GM18517 (cell line): ENCODE measurements at regions not wholly inside any gene's neighbourhood (a gene's known extent, or its start where the extent isn't known, plus 50 kb on each side); places are given as distances from the start of the nearest gene placed in this dataset.

ENCODE experiments used
- ATAC-seq: cut with Tn5 transposase; IDR thresholded peaks from one replicate; pipeline ENCODE4 v1.9.1; 2021; ENCODE audit warnings: mild to moderate bottlenecking, moderate library complexity; ENCODE audit not compliant: unreplicated experiment

DNA sequence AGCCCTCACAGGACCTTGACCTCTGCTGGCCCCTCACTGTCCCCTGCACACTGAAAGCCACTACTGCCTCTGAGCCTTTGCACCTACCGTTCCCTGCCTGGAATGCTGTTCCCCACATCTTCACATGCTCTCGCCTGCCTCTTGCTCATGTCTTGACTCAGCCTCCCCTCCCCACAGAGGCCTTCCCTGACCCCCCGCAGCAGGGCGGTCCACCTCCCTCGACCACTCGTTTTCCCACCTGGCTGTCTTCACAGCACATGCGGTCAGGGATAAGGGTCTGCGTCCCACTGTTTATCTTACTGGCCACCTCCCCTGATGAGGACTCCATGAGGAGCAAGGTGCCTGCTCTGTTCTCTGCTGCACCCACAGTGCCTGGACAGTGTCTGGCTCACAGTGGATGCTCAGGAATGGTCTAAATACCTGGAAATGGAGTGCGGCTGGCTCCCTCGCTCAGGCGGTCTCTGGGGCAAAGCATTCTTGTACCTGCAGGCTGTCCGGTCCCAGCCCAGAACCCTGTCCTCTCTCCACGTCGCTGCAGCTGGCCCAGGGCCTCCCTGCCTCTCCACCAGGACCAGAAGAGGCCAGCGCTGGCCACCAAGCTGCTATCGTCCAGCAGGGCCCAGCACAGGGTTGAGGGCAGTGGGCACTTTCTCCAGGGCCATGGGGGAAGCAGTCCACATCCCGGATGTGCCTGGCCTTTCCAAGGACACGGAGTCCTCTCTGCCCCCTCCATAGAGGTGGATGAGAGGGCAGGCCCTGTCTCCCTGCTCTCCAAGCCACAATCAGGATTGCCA is 107.4 kb downstream of the NCOR2 start:
- no peak for ATAC-seq

DNA sequence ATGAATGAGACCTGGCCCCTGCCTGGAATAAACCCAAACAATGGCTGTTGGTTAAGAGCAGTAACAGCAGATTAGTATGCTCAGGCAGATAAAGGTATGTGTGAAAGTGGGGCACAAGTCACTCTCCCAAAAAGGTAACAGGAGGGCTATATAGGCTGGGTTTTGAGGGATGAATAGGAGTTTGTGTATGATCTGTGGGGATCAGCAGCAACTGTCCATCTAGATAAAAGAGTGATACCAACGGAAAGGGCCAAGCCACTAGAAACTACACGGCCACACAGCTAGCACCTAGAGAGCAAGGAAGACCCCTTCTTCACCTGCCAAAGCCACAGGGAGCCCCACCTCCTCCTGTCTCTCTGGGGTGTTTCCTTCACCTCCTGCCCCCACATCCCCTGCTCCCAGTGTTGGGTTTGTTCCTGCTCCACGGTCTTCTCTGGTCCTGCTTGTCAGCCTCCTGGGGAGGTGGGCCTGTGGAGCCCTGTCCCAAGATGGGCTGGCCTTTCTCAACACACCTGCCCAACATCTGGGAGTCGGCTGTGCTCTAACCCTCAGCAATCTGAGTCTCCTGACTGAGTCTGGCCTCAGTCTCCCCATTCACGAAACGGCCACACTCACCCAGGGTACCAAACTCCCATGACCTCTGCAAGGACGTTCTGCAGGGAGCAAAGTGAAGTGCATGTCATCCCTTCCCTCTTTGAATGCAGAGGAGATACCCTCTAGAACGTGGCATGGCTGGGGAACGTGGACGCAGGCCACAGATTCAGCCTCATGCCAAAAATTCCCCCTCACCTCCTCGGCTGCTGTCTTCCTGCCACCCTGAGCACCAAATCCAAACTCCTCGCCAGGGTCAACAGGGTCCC is 108.2 kb downstream of the NCOR2 start:
- no peak for ATAC-seq

- ATAC-seq: no peak
Observed at GRCh38 chr12:124458220-124458991, 109.0 kb downstream of the NCOR2 start.

DNA sequence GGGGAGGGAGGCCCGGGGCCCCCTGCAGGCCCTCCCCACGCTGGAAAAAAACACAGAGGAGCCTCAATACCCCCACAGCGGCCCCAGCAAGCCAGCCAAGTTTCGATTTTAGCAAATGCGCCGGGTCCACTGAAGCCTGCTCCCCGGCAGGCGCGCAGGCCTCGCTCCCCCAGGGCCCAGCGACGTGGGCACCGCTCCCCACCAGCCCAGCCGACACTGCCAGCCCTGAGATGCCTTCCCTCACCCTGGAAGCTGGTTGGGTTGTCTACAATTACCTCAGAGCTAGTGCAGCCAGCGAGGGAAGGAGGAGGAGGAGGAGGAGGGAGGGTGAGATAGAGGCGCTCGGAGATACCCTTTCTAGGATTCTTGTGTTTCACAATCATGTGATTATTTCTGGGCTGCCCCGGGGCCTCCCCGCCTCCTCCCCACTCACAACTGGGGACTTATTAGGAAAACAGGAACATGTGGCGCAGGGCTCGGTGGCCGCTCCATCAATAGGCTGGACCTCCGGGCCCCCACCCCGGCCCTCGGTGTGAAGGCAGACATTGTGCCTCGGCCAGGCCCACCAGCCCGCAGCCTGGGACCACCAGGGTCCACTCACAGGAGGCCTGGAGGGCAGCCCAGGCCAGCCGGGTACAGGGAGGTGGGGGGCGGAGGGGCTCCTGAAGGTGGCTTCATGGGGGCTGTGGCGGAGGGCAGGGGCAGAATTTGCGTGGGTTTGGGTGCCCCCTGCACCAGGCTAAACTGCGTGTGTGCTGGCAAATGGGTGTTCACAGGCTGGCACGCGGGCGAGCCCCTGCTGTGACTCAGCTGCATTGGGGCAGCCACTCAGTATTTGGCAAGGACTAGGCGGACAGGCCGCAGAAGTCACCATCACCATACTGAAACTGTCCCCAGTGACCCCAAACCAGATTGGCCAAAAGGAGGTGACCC is 109.9 kb downstream of the NCOR2 start:
- no peak for ATAC-seq

GRCh38 chr12:124456652-124457152 is 110.7 kb downstream of the NCOR2 start:
- ATAC-seq: no peak

- no peak for ATAC-seq
Observed at GRCh38 chr12:124456133-124456651, 111.2 kb downstream of the NCOR2 start.

- no peak for ATAC-seq
Observed at GRCh38 chr12:124455336-124455735, 112.1 kb downstream of the NCOR2 start.

- no peak for ATAC-seq
Observed at GRCh38 chr12:124454735-124455134, 112.7 kb downstream of the NCOR2 start.

- ATAC-seq: no peak
Observed at GRCh38 chr12:124454352-124454725, 113.1 kb downstream of the NCOR2 start.

DNA sequence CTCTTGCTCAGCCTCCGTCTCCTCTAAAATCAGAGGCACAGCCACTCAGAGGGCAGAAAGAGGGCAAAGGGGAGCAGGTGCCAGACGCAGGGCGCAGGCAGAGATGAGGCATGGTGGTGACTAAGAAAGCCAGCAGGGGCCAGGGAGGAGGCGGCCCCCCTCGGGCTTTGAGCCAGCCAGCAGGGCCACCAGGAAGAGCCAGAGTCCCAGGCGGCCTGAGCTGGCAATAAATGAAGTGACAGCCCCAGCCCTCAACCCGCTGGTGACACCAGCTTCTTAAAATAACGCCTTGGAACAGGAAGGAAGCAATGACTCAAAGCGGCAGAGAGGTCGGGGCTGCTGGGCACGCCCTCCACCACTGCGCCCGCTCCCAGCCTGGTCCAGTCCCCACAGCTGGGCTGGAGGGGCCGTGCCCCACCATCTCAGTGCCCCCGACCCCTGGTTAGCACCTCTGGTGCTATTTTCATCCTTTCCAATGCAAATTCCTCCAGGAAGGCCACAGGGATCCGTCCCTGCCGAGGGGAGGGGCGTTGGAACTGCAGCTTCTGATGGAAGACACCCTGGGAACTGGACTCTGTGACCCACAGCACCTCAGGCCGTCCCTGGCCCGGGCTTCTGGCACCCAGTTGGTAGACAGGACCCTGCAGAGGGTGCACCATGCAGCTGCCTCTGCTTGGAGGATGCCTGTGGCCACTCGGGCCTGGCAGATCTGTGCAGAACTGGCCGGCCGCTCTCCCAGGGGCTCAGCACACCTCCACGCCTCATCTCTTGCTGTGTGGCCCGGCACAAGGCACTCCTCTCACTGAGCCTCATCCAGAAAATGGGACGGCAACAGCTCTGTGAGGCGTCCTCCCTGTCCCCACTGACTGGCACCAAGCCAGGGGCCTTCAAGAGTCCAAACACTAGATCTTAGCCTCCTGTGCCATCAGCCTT is 113.7 kb downstream of the NCOR2 start:
- peak; percentile 83 for ATAC-seq

GRCh38 chr12:124452576-124453331 is 114.7 kb downstream of the NCOR2 start:
- no peak for ATAC-seq

DNA sequence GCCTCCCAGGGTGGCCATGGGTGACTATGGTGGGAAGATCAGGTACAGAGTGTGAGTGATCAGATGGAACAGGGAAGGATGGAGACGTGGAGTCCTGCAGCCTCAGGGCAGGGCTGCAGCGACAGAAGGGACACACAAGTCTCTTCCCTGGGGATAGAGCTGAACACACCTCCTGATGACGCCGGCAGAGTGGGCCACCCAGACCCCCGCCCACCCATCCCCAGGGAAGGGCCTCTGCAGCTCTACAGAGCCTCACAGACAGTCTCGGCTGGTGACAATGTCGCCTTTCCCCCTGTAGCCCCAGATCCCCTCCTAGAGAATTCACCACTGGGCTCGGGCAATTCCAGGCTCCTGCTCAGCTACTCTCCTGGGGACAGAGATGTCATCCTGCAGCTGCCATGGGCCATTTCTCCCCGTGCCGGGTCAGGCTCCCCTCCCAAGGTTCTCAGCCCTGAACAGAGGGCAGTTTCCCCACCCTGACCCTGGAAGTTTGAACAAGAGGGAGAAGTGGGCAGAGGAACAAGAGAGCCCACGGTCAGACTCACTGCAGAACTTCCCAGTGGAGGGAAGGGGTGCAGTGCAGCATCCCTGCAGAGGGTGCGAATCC is 115.7 kb downstream of the NCOR2 start:
- ATAC-seq: no peak

DNA sequence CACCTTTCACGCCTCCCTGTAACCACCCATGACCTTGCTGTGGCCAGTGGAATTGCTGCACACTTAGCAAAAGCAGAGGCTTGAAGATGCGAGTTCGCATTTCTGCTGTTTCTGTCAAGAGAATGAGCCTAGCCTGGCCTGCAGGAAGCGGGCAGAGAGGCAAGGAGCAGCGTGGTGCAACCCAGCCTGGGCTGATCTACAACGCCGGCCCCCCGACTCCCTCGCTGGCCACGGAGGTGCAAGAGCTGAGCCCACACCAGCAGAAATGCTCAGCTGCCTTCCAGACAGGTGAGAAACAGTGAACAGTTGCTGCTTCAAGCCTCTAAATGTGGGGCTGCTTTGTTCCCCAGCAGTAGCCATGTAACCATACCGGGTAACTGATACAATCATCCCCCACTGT is 116.4 kb downstream of the NCOR2 start:
- ATAC-seq: no peak

GRCh38 chr12:124450376-124450750 is 117.0 kb downstream of the NCOR2 start:
- ATAC-seq: no peak

DNA sequence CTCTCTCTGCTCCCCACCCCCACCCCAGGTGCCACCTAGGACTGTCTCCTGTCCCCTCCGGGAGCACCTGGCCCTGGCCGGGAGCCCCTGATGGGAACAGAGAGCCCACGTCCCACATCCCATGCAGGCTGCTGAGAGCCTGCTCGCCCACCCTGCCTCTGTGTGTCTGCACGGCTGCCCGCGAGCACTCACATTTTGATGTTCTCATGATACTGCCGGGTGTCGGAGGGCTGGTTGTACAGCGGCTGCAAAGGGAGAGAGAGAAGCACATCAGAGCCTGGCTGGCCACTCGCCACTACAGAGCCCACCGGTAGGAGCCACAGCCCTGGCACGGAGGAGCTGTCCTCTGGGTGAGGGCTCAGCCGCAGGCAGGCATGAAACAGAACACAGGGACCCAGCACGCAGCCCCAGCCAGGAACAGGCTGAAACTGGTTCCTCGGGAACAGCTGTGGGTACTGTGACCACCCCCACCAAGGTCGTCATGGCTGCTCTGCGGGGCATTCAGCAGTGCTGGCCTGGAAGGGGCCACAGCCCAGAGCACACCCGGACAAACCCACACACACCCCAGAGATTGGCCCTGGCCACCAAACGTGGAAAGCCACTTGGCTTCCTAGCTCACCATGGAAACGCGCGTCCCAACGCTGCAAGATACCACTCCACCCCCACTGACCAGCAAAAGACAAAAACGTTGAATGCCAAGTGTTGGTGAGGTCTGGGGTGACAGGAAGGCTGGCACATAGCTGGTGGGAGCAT is 117.6 kb downstream of the NCOR2 start:
- no peak for ATAC-seq

- no peak for ATAC-seq
Observed at GRCh38 chr12:124448955-124449622, 118.3 kb downstream of the NCOR2 start.
